Activated CD8-positive, alpha-beta T cell treated with anti-CD3 and anti-CD28 coated beads for 36 hours (primary cell): ENCODE measurements at regions not wholly inside any gene's neighbourhood (a gene's known extent, or its start where the extent isn't known, plus 50 kb on each side); places are given as distances from the start of the nearest gene placed in this dataset.

Source experiments
- ATAC-seq: fragments of 200-7000 bp; cut with Tn5 transposase; one replicate; pipeline ENCODE4 v1.10.0; 2021; ENCODE audit warnings: mild to moderate bottlenecking, moderate library complexity
- CTCF ChIA-PET: fragments of 350-600 bp; sonication (Branson Sonifier 250); formaldehyde crosslinking; loops from one replicate; lab custom pipeline; 2021; ENCODE audit warnings: antibody characterized with exemption; lab: Charles Lee
- POLR2A ChIA-PET: fragments of 350-600 bp; sonication (Branson Sonifier 250); formaldehyde crosslinking; loops from one replicate; lab custom pipeline; 2021; ENCODE audit warnings: antibody characterized with exemption; lab: Charles Lee
- DNase-seq: peaks from one replicate; pipeline ENCODE4 v3.0.0-alpha.2; 2020
- H3K27ac Mint-ChIP-seq: one replicate; pipeline ENCODE4 v1.8.0; 2021; ENCODE audit warnings: mild to moderate bottlenecking, mixed read lengths
- H3K27me3 Mint-ChIP-seq: one replicate; pipeline ENCODE4 v1.8.0; 2021; ENCODE audit warnings: mixed read lengths
- H3K36me3 Mint-ChIP-seq: one replicate; pipeline ENCODE4 v1.8.0; 2021; ENCODE audit warnings: low read depth, mixed read lengths
- H3K4me1 Mint-ChIP-seq: one replicate; pipeline ENCODE4 v1.8.0; 2021; ENCODE audit warnings: low read depth, mixed read lengths
- H3K4me3 Mint-ChIP-seq: one replicate; pipeline ENCODE4 v1.8.0; 2021; ENCODE audit warnings: mild to moderate bottlenecking, moderate library complexity, mixed read lengths
- H3K9me3 Mint-ChIP-seq: one replicate; pipeline ENCODE4 v1.8.0; 2021; ENCODE audit warnings: mixed read lengths
- CTCF ChIP-seq: fragments of 200-600 bp; IDR thresholded peaks from one replicate; pipeline ENCODE4 v1.8.0; 2022; ENCODE audit warnings: antibody characterized with exemption, mild to moderate bottlenecking
- intact Hi-C: fragments of 100-400 bp; cut with micrococcal nuclease; formaldehyde crosslinking; loops from one replicate; pipeline ENCODE4 v1.10.0; 2022

DNA sequence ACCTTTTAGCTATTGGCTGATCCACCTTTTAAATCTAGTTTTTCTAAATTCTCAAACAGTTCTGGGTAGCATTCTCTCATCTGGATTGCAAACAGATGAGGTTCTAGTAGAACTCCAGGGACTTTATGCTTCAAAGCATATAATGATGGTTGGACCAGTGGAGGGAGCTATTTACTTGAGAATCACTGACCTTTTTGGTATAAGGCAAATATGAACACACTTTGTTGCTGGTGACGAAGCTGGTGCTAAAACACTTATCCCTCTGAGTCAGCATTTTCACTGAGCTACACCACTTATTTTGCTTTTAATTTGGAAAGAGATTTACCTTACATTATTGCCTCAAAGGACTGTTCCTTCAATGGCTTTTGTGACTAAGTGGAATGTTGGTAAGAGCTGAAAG, 58.6 kb upstream of the SLITRK3 start:
- intact Hi-C loops = no loop called here
- DNase-seq = no peak
- no peak overlapping the region for H3K4me3 Mint-ChIP-seq
- ChIA-PET POLR2A (no interaction called here), CTCF (no interaction called here)
- no peak for ATAC-seq
- no peak for TF ChIP-seq CTCF
- no peaks in the 10 kb centered on the region for H3K27me3 Mint-ChIP-seq
- H3K36me3 Mint-ChIP-seq = no peaks in the 10 kb centered on the region
- no peak overlapping the region for H3K27ac Mint-ChIP-seq
- no peaks in the 10 kb centered on the region for H3K9me3 Mint-ChIP-seq
- no peaks in the 10 kb centered on the region for H3K4me1 Mint-ChIP-seq
